Endothelial cell of umbilical vein (primary cell): ENCODE measurements at regions not wholly inside any gene's neighbourhood (a gene's known extent, or its start where the extent isn't known, plus 50 kb on each side); places are given as distances from the start of the nearest gene placed in this dataset.

Experiments
- BruUV-seq: library from RNA; stranded (reverse); fragments of 400-500 nt; replicated peaks from 2 replicates; lab custom pipeline; 2021; lab: Mats Ljungman, UMichigan
- CTCF ChIA-PET: fragments of 300-600, 350-600 bp; sonication (Branson Sonifier 250); formaldehyde crosslinking; loops from one replicate; lab custom pipeline; 2021; ENCODE audit warnings: antibody characterized with exemption, inconsistent platforms; lab: Charles Lee
- POLR2A ChIA-PET: fragments of 300-600, 350-600 bp; sonication (Branson Sonifier 250); formaldehyde crosslinking; loops from one replicate; lab custom pipeline; 2021; ENCODE audit warnings: antibody characterized with exemption, inconsistent platforms; lab: Charles Lee
- DNase-seq: peaks from one replicate; pipeline ENCODE4 v3.0.0-alpha.2; 2011; ENCODE audit warnings: low read depth, low spot score
- FAIRE-seq: peaks from 2 replicates; lab custom pipeline; 2011; peaks lifted over from hg19 to GRCh38; lab: Jason Lieb, UNC
- H2AFZ ChIP-seq: 2 replicates; pipeline ENCODE4 v1.6.0; 2012; ENCODE audit warnings: low read depth, low read length, control low read depth, inconsistent platforms
- H3K27ac ChIP-seq: 2 replicates; pipeline ENCODE4 v1.5.1; 2011; ENCODE audit warnings: low read depth, mild to moderate bottlenecking, control low read depth, low read length, moderate library complexity; ENCODE audit not compliant: insufficient read depth
- H3K27me3 ChIP-seq, 2 experiments: 2 replicates each; pipeline versions ENCODE4 v1.6.0 to v1.6.1; 2011; ENCODE audit warnings: low read length in 2 of 2, mixed read lengths in 1 of 2; ENCODE audit not compliant: control insufficient read depth in 2 of 2, insufficient read depth in 2 of 2
- H3K36me3 ChIP-seq, 2 experiments: 2 replicates in 1 of 2; 3 replicates in 1 of 2; pipeline ENCODE4 v1.5.1; 2011; ENCODE audit warnings: low read length in 2 of 2, mild to moderate bottlenecking in 1 of 2, moderate library complexity in 1 of 2; ENCODE audit not compliant: control insufficient read depth in 2 of 2, insufficient read depth in 2 of 2; ENCODE audit errors: extremely low read depth in 1 of 2
- H3K4me1 ChIP-seq: 3 replicates; pipeline ENCODE4 v1.5.1; 2011; ENCODE audit warnings: mild to moderate bottlenecking, low read length; ENCODE audit not compliant: control insufficient read depth, insufficient read depth; ENCODE audit errors: extremely low read depth
- H3K4me2 ChIP-seq: 2 replicates; pipeline ENCODE4 v1.6.1; 2011; ENCODE audit warnings: low read length, control low read depth, mixed read lengths; ENCODE audit not compliant: insufficient read depth
- H3K4me3 ChIP-seq, 3 experiments: fragments of 200-600 bp in 1 of 3; sonication (generic), shearing (Covaris generic) in 1 of 3; replicated peaks in 1 of 3; 2 replicates each; pipeline ENCODE4 v1.5.1; 2011 to 2016; ENCODE audit warnings: control low read depth in 3 of 3, low read length in 3 of 3, mild to moderate bottlenecking in 2 of 3, inconsistent platforms in 1 of 3, low read depth in 1 of 3, moderate library complexity in 1 of 3; ENCODE audit not compliant: insufficient read depth in 1 of 3
- H3K79me2 ChIP-seq: 2 replicates; pipeline ENCODE4 v1.6.0; 2012; ENCODE audit warnings: low read length, inconsistent platforms; ENCODE audit not compliant: control insufficient read depth, insufficient read depth
- H3K9ac ChIP-seq: replicated peaks from 2 replicates; pipeline ENCODE3; 2011; ENCODE audit warnings: low read length, control low read depth; ENCODE audit not compliant: insufficient read depth; ENCODE audit errors: extremely low read depth
- H3K9me1 ChIP-seq: replicated peaks from 3 replicates; pipeline ENCODE4 v1.6.0; 2011; ENCODE audit warnings: mild to moderate bottlenecking, low read length; ENCODE audit not compliant: control insufficient read depth, insufficient read depth; ENCODE audit errors: extremely low read depth
- H3K9me3 ChIP-seq: replicated peaks from 2 replicates; pipeline ENCODE4 v1.5.1; 2012; ENCODE audit warnings: low read length, inconsistent platforms; ENCODE audit not compliant: control insufficient read depth, insufficient read depth
- H4K20me1 ChIP-seq: replicated peaks from 2 replicates; pipeline ENCODE3; 2011; ENCODE audit warnings: mild to moderate bottlenecking, low read length; ENCODE audit not compliant: control insufficient read depth, insufficient read depth; ENCODE audit errors: extremely low read depth
- CTCF ChIP-seq, 2 donors: IDR thresholded peaks; 1 replicate in 1 of 2; 2 replicates in 1 of 2; pipeline ENCODE4 v1.5.1; 2011; ENCODE audit warnings: low read length in 2 of 2, mild to moderate bottlenecking in 2 of 2, moderate library complexity in 2 of 2, control low read depth in 1 of 2, inconsistent platforms in 1 of 2, low read depth in 1 of 2; ENCODE audit not compliant: insufficient read depth in 1 of 2; ENCODE audit errors: extremely low read depth in 1 of 2
- EZH2 ChIP-seq: IDR thresholded peaks from 2 replicates; pipeline ENCODE4 v1.6.1; 2012; ENCODE audit warnings: borderline replicate concordance, low read depth, mild to moderate bottlenecking, moderate library complexity, low read length, inconsistent platforms; ENCODE audit not compliant: severe bottlenecking
- FOS ChIP-seq: IDR thresholded peaks from 2 replicates; pipeline ENCODE4 v1.6.1; 2011; ENCODE audit warnings: mild to moderate bottlenecking, low read length, moderate library complexity, borderline replicate concordance; ENCODE audit not compliant: insufficient read depth
- GATA2 ChIP-seq: IDR thresholded peaks from 2 replicates; pipeline ENCODE4 v1.7.0; 2011; ENCODE audit warnings: low read depth, mild to moderate bottlenecking, moderate library complexity, mixed read lengths, low read length; ENCODE audit not compliant: insufficient read length, insufficient read depth
- JUN ChIP-seq: IDR thresholded peaks from 2 replicates; pipeline ENCODE4 v1.6.1; 2011; ENCODE audit warnings: borderline replicate concordance, low read depth; ENCODE audit not compliant: insufficient read length, insufficient read depth
- MAX ChIP-seq: IDR thresholded peaks from 2 replicates; pipeline ENCODE4 v1.6.1; 2011; ENCODE audit not compliant: insufficient read depth, insufficient read length
- MYC ChIP-seq: IDR thresholded peaks from one replicate; pipeline ENCODE4 v1.6.1; 2011; ENCODE audit warnings: mild to moderate bottlenecking, low read depth, low read length
- POLR2A ChIP-seq: IDR thresholded peaks from 2 replicates; pipeline ENCODE4 v1.6.1; 2012; ENCODE audit warnings: low read depth, mild to moderate bottlenecking, control low read depth, low read length
- POLR2AphosphoS5 ChIP-seq: IDR thresholded peaks from 2 replicates; pipeline ENCODE4 v1.6.1; 2012; ENCODE audit warnings: low read depth, mild to moderate bottlenecking, control low read depth, low read length, moderate library complexity; ENCODE audit not compliant: insufficient read depth
- dilution Hi-C: fragments of 300-500 bp; cut with MboI; formaldehyde crosslinking; loops from one replicate; pipeline ENCODE4 v1.15.0; 2019; ENCODE audit warnings: low sequenced_read_pairs; ENCODE audit not compliant: extremely low pct_ligation_motif_present
- intact Hi-C: fragments of 100-400 bp; cut with micrococcal nuclease; formaldehyde crosslinking; loops from one replicate; pipeline ENCODE4 v1.10.0; 2022

- dilution Hi-C loops: no loop called here
- Histone ChIP-seq H3K9me1 (no peaks in the 10 kb centered on the region), H3K4me3 (no peak overlapping the region), H3K27ac (no peak overlapping the region), H3K4me2 (no peak overlapping the region), H4K20me1 (no peaks in the 10 kb centered on the region), H3K4me1 (peaks cover 15% of the 10 kb centered on the region), H2AFZ (no peak overlapping the region), H3K9ac (no peak overlapping the region), H3K36me3 (no peaks in the 10 kb centered on the region), H3K9me3 (no peaks in the 10 kb centered on the region), H3K79me2 (no peaks in the 10 kb centered on the region), H3K27me3 (no peaks in the 10 kb centered on the region)
- DNase-seq (no peak), FAIRE-seq (no peak)
- CTCF ChIA-PET: no interaction called here
- TF ChIP-seq EZH2: no peak
- TF ChIP-seq GATA2: no peak
- TF ChIP-seq JUN: no peak
- TF ChIP-seq MAX: no peak
- TF ChIP-seq POLR2A: no peak
- no peak for TF ChIP-seq FOS
- TF ChIP-seq CTCF (IDR thresholded peaks at IDR 0.05; ENCODE audit: extremely low read depth in 1 of 2, insufficient read depth in 1 of 2, low read depth in 1 of 2, low read length in 2 of 2): no peak
- no peak for TF ChIP-seq MYC
- TF ChIP-seq POLR2AphosphoS5: no peak
- BruUV-seq: no TSS peak
- POLR2A ChIA-PET: no interaction called here
- intact Hi-C loops: no loop called here
These were observed 495.1 kb downstream of the PLPP3 start for GRCh38 chr1:56084246-56084645.
